Dedifferentiated amniotic fluid mesenchymal stem cell (primary cell): ENCODE measurements at regions not wholly inside any gene's neighbourhood (a gene's known extent, or its start where the extent isn't known, plus 50 kb on each side); places are given as distances from the start of the nearest gene placed in this dataset.
"Not testable (repeated sequence)": the region's sequence is repeated elsewhere in the genome, so short reads cannot be mapped to it uniquely, and the experiment has no call there.

Source experiments
- DNase-seq: peaks from one replicate; pipeline ENCODE4 v3.0.0-alpha.2; 2016; ENCODE audit errors: extremely low spot score

GRCh38 chr4:3866813-3867129, 100.6 kb downstream of the ADRA2C start:
- no peak for DNase-seq

- no peak for DNase-seq
Observed at GRCh38 chr4:3867403-3868100, 101.4 kb downstream of the ADRA2C start.

GRCh38 chr4:3868211-3869173, 102.3 kb downstream of the ADRA2C start:
- no peak for DNase-seq

GRCh38 chr4:3869174-3869572, 103.0 kb downstream of the ADRA2C start:
- no peak for DNase-seq

- no peak for DNase-seq
Observed at GRCh38 chr4:3869661-3870566, 103.7 kb downstream of the ADRA2C start.

- no peak for DNase-seq
Observed at GRCh38 chr4:3870567-3870962, 104.4 kb downstream of the ADRA2C start.

- DNase-seq, result no peak
Observed at GRCh38 chr4:3871181-3871852, 105.1 kb downstream of the ADRA2C start.

- DNase-seq, result no peak
Observed at GRCh38 chr4:3871881-3872833, 106.0 kb downstream of the ADRA2C start.

GRCh38 chr4:3872834-3873313, 106.7 kb downstream of the ADRA2C start:
- no peak for DNase-seq

GRCh38 chr4:3873408-3874027, 107.3 kb downstream of the ADRA2C start:
- DNase-seq, result no peak

GRCh38 chr4:3874028-3874415, 107.8 kb downstream of the ADRA2C start:
- DNase-seq, result no peak

- no peak for DNase-seq
Observed at GRCh38 chr4:3874525-3875110, 108.4 kb downstream of the ADRA2C start.

GRCh38 chr4:3875466-3875865, 109.3 kb downstream of the ADRA2C start:
- DNase-seq, result no peak

GRCh38 chr4:3876057-3876845, 110.1 kb downstream of the ADRA2C start:
- not testable (repeated sequence) for DNase-seq

- DNase-seq, result no peak
Observed at GRCh38 chr4:3877236-3877635, 111.1 kb downstream of the ADRA2C start.

- DNase-seq, result no peak
Observed at GRCh38 chr4:3877868-3878267, 111.7 kb downstream of the ADRA2C start.

GRCh38 chr4:3878678-3879077, 112.5 kb downstream of the ADRA2C start:
- no peak for DNase-seq
